HG03469 (cell line): ENCODE measurements at regions not wholly inside any gene's neighbourhood (a gene's known extent, or its start where the extent isn't known, plus 50 kb on each side); places are given as distances from the start of the nearest gene placed in this dataset.

Experiments used
- ATAC-seq: cut with Tn5 transposase; IDR thresholded peaks from one replicate; pipeline ENCODE4 v1.9.1; 2021; ENCODE audit warnings: mild to moderate bottlenecking, moderate library complexity, moderate number of reproducible peaks; ENCODE audit not compliant: unreplicated experiment

DNA sequence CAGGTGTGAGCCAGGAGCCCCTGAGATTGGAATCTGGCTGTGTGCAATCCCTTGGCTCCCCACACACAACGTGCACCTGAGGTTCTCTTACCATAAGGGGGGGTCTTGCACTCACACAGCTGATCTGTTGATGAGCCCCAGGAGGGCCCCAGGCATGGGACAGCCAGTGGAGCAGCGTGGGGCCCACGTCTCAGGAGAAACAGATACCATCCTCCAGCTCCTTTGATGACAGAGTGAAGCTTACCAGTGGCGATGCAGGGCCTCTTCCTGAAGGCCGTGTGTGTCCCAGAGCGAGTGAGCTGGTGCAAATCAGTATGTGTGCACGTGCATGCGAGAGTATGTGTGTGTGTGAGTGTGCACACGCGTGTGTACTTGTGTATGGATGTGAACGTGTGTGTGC is 287.4 kb downstream of the IRX1 start:
- no peak for ATAC-seq

DNA sequence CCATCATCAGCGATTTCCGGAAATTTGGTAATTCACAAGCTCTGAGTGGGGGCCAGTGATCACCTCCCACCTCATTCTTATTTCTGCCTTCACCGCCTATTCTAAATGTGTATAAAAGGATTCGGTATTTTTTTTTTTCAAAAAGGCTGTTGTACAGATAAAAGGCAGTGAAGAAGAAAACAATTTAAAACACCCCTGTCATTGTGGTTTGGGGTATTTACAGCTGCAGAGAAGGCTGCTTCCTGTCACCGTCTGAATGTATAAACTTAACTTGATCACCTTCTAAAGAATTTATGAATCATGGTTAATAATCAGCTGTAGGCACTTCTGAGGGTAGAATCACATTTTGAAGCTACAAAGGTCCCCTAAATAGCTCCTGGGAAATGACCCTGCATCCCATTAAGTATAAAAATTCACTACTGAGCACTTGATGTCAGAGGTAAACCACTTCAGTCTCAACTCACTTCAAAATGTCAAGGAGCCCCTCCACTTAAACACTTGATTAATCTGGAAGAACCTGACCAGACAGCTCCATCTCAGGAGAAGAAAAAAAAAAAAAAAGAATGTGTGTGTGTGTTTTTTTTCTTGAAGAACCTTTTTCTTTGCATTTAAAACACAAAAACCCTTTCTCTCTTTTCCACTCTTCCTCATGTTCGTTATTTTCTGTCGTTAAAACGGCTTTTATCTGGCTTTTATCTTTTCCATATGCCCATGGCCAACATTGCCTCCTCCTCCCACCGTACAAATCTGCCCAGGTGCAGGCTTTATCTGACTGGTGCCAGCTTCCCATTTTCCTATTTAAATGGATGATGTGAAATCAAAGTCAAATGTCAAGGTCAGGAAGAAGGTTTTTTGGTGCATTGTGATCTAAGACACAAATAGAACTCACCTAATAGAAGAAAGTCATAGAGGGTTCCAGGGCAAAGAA is 291.2 kb downstream of the IRX1 start:
- ATAC-seq, result no peak

DNA sequence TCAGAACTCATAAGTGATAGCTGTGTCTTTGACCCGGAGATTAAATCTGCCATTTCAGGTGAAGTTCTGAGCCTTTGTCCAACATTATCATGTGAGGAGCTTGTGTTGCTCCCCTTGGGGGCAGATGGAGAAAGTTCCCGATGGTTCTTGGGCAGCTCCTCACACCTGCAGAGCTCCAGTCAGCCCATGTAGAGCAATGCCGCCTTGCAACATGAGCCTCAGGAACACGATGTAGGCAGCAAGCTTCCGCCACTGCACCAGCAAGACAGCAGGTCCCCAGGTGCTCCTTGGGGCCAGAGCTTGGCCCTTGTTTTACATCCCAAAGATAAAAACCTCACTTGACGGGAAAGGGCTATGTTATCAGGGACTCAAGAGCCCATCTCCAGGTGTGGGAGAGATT is 292.7 kb downstream of the IRX1 start:
- no peak for ATAC-seq

DNA sequence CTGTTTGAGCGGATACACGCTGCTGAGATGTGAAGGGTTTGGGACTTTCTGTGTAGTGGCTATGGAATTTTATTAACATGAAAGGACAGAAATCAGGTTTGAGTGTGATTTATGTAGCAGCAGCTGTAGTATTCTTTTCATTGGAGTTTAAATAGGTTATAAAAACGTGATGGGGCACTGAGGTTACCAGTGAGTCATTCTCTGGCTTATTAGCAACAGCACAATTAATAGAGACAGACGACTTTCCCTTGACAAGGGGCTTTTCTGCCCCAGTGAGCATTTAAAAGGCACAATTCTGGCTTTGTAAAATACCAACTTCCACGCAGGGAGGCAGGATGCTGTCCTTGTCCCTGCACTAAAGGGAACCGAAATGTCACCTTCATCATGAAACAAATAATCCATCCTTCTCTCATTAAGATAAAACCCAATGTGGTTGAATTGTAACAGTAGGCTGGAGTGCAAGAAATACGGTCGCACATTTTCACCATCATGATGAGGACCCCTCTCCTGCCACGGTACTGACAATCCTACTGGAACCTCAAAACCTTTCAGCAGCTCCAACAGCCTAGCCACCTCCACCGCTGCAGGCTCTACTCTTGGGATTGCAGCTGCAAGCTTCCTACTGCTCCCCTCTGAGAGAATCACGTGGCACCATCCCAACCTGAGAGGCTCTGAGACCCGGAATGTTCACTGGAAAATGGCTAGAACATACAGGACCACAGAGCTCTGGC is 293.9 kb downstream of the IRX1 start:
- no peak for ATAC-seq

DNA sequence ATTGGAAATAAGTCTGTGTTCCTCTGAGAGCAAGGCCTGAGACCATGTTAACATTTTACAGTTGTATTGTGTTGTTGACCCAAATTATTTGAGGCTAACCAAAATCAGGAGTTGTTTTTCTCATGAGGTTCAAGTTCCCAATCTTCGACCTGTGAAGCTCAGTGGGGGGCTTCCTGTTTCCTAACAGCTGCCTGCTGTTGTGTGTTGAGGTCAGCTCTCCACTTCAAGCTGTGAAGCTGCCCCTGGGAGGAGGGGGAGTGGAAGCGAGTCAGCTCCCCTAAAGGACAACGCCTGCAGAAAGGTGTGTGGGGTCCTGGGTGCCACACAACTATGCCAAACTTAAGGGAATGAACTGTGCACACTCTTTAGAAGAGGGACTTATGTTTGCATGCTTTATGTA is 295.5 kb downstream of the IRX1 start:
- ATAC-seq, result no peak

DNA sequence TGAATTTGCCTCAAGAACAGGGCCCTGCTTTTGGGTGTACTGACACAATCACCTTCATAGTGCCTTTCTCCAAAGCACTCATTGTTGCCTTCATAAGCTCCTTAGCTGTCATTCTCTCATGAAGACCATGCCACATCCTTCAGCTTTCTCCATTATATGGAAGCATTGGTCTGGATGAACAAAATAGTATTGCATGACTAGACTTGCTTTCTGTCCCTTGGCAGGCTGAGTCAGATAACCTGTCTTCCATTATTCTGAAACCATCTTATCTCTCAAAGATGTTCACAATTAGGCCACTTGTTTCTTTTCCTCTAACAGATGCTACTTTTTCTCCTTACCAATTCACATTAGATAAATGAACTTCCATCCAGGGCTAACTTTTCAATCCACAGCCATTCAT is 297.9 kb downstream of the IRX1 start:
- no peak for ATAC-seq

DNA sequence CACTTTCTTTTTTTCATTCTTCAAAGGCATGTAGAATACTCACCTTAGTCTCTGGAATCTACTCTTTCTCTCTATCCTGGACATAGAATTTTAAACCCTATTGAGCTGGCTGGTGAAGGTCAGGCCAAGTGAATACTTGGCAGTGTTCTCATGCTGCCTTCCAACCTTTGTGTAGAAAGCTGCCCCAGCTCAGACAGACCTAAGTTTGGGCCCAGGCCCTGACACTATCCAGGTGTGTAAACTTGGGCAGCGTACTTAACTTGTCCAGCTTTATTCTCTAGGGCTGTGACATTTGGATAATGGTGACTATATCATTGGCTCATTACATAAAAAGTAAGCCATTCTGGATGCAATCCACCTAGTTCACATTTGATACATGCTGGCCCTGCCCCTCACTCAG is 298.3 kb downstream of the IRX1 start:
- ATAC-seq, result no peak

DNA sequence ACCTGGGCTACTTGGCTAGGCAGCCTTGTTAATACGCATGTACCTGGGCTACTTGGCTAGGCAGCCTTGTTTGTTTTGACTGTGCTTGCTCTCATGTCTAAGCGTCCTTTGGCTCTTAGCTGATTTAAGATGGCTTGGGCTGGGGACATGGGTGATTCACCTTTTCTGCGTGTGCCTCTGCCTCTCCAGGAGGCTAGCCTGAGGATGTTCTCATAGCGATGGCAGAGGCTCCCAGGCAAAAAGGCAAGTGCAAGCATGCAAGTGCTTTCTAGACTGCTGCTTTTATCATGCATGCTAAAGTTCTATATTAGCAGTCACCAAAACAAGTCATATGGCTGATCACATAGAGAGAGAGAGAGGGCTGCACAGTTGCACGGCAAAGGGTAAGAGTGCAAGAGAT is 300.5 kb downstream of the IRX1 start:
- ATAC-seq, result no peak

DNA sequence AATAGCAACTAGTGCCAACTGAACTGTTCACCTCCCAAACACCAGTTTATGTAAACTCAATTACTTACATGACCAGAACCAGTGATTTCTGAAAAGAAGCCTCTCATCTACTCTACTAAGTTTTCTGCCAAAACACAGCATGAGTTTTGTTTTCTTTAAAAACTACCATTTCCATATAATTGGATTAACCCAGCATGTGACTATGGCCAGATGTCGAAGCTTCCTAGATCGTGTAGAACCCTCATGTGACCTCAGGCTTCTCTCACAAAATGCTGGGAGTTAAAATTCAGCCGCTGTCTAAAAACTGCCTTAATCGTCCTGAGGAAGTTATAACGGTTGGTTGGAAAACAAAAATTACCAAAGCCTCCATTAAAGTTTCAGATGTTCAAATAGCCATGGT is 303.5 kb downstream of the IRX1 start:
- no peak for ATAC-seq

DNA sequence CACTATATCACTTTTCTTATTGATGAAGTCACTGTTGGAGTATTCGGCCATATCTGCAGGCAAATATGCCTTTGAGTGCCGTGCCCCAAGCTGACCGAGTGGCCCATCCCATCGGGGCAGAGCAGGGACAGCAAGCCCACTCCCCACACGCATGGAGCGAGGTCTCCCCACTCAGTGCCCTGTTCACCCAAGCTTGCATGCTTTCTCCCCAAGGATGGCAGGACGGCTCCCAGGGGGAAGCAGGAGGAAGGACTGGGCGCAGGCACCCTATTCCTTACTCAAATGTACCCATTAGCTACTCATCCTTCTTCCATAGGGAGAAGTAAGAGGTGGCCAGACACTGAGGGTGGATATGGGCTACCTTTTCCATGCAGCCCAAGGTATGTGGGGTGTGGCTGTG is 309.0 kb downstream of the IRX1 start:
- ATAC-seq, result no peak

DNA sequence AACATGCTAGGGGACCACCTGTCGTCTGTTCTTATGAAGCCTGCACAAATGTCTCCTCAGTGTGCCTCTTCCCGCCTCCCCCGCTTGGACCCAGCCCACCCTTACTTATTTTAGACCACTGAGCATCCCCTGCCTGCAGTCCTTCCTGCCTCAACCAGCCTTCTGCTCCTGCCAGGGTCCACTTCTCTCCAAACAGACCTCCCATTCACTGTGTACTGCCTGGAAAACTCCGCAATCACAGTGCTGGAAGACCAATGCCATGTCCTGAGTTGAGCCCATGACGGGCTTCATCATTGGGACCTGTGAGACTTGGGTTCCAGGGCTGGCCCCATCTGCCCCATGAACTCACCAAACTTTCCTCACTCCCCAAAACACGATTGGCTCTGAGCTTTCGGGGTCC is 309.4 kb downstream of the IRX1 start:
- ATAC-seq, result no peak

DNA sequence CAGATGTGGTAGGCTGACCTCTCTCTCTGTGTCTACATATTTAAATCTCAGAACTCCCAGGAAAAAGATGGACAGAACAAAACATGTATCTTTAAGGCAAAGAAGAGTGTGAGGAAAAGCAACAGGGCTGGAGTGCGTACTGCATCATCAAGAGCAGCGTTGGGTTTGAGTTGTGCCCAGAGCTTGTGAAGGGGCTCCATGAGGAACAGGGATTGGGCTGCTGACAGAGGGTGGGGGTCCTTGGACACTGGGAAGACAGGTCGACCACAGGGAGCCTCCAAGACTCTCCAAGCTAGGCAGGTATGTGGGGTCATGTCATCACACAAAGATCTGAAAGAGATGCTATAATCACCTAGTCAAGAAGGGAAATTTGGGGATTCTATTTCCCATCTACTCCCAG is 309.9 kb downstream of the IRX1 start:
- no peak for ATAC-seq

DNA sequence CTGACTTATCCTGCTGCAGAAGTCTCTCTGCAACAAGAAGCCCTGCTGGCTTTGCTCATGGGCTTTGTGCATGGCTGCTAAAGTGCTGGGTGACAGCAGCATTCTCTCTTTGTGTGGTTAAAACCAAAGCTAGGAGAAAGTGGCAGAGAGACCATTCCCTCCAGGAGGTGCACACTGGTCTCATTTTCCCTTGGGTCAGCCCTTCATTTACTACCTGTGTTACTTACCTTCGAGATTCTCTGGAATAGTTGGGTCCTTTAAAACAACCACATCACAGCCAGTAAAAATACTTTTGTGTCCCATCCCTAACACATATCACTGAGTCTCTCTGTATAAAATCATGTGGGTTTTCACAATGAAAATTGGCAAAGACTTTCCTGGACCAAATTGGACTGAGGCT is 315.5 kb downstream of the IRX1 start:
- no peak for ATAC-seq

DNA sequence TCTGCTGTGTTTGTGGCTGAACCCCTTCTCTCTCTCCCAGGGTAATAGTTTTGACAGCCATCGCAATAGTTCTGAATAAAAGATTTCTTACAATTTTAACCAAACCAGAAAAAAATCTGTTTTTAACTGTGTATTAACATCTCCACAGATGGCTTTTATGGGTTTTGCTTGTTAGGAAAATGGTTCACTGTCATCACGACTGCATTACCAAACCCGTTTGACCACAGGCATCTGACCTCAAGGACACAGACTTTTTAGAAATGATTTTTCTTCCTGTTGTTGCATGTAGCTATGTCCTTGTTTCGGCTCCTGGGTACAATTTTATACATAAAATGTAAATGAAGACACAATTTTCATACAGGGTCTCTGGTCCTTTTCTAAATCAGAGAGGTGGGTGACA is 316.1 kb downstream of the IRX1 start:
- no peak for ATAC-seq

DNA sequence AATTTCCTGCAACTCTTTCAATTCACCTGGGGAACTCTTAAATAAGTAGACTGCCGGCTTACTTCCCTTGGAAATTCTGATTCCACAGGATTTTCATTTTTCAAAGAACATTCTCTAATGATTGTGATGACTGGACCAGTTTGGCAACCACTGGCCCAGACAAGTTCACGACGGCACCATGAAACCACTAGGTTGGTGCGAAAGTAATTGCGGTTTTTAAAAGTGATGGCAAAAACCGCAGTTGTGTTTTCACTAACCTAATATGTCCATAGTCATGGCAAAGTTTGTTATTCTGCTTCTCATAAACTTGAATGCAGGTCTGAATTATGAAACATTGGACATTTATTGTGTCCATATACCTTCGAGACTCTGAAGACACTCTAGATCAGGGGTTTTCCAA is 317.2 kb downstream of the IRX1 start:
- ATAC-seq, result no peak

DNA sequence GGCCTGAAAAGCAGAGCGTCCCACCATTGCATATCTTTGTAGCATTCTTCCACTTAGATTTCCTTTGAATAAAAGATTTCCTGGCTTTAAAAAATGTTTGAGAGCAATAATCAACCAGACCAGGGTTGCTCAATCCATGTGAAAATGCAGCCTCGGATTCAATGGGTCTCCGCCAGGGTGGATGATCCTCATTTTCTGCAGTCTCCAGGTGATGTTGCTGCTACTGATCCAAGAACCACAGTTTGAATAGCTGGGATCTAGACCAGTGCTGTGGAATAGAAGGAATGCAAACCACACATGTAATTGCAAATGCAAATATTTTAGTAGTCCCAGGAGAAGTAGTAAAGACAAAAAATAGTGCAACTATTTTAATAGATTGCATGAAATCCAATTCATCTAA is 317.6 kb downstream of the IRX1 start:
- ATAC-seq, result no peak

DNA sequence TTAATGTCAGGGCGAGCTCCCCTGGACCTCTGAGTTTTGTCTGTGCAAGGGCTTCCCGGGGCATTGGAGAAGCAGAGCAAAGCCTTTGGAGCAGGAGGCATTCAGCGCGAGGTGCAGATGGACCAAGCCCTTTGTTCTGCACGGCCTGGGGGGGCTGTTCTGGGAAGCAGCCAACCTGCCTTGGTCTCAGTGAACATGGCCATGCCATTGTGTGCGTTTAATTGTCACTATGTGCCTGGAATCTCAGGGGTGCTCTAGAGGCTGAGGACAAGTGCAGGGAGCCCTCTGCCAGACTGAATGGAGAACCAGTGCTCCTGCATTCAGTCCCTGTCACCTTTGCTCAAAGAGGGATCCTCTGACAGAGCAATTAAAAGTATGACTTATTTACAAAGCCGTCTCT is 329.4 kb downstream of the IRX1 start:
- no peak for ATAC-seq

DNA sequence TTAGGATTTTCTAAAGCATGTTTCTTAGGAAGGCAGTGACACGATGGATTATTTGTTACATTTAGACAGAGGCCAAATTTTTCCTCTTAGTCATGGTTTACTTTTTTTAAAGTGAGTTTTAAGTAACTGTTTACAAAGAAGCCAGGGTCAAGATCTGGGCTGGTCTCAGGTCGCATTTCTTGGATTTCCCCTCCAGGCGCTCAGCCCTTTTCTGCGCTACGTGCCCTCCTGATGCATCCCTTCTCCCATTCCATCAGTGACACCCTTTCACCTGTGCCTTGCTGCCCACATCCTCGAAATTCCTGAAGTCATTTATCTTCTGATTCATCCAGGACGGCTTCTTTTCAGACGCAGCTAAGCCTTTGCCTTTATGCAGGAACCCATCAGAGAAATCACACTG is 330.3 kb downstream of the IRX1 start:
- ATAC-seq, result no peak

DNA sequence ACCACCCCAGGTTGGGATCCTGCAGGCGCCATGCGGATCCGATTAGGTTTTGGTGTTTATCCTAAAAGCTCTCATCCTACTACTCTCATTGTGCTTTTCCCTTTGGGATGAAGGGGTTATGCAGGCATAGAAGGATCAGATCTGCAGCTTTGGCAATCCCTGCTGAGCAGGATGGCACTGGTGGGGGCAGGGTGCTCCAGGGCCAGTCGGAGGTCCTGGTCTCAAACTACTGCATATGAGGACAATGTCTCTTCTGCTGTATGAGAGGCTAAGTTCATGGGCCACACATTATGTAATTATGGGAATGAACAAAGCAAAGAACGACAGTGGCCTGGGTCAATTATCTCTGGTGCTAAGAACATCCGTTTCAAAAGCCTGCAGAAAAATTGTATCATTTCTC is 334.2 kb downstream of the IRX1 start:
- ATAC-seq, result no peak

DNA sequence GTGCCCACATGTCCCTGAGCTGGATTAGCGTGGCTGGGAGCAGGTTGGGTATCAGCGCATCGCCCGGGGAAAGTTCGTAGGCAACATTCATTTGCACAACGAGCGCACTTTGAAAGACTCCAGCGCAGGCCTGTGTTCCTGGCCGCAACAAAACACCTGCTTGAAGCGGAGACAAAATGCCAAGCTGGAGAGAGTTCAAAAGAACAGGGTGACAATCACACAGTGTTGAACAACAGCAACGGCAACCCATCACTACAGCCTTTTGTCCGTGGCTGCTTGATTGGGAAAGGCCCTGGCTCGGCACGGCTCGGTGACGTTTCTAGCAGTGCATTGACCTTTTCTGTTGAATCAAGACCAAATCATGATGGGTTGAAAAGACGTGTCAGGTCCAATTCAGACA is 336.3 kb downstream of the IRX1 start:
- ATAC-seq, result no peak

DNA sequence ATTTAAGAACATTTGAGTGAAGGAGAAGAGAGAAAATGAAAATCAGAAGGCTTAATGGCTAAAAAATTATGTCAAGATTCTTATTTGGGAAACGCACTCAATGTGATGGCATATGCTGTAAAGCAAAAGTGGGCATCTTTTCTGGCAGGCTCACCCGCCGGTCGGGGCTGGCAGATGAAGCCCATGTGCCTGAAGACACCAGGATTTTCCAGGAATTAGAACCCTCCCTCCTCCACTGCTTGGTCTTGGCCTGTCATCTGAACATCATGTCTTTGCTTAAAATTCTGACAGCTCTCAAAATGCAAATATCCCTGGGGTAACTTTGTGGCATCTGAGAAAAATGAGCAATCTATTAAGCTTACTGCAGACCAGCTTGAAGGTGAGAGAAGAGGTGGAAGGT is 337.9 kb downstream of the IRX1 start:
- ATAC-seq, result no peak

DNA sequence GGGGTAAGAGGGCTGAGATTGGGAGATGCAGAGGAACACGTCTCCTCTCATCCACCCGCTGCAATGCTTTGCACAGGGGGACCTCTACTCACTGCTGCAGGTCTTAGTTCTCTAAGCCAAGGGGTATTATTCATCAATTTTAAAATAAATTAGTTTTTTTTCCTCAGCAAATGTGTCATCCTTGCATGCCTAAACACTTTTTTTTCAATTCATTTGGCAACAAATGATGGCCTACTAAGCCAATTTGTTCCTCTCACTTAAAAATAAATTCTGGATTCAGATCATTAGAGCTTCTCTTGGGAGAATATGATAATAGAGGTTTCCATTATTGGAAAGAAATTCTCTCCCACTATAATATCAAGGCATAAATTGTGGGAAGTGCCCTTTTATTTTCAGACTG is 338.3 kb downstream of the IRX1 start:
- ATAC-seq, result no peak
